ENCODE measurements at regions not wholly inside any gene's neighbourhood (a gene's known extent, or its start where the extent isn't known, plus 50 kb on each side); places are given as distances from the start of the nearest gene placed in this dataset.

GRCh38 chr15:98513428-98513986 lies 134.8 kb upstream of the IGF1R start:
- BruUV-seq (replicated peaks) = no TSS peak
- POLR2A ChIA-PET = no interaction called here
- intact Hi-C loops (cut with micrococcal nuclease) (loop anchor here (10.0 kb wide), 1 partner anchor 371 kb away; no protein-coding TSS in a partner anchor), in situ Hi-C loops (cut with MboI) (loop anchor here (10.0 kb wide), 1 partner anchor 551 kb away; no protein-coding TSS in a partner anchor)
- H3K9me1 ChIP-seq (ENCODE audit: control insufficient read depth, insufficient read depth, low read length) = no peaks in the 10 kb centered on the region
- CTCF ChIA-PET (ENCODE audit: low intra/inter-chr PET ratio) = no interaction called here
- no peak overlapping the region for H3K4me3 ChIP-seq
- FAIRE-seq (no peak), ATAC-seq (no peak), DNase-seq (ENCODE audit: extremely low read depth in 1 of 4, low spot score in 3 of 4) (no peak)
- no peaks in the 10 kb centered on the region for H4K20me1 ChIP-seq (replicated peaks; ENCODE audit: control insufficient read depth, insufficient read depth, low read length)
- no peak overlapping the region for H3K27ac ChIP-seq (ENCODE audit: extremely low read depth, low read depth, low read length)
- no peaks in the 10 kb centered on the region for H3K36me3 ChIP-seq (ENCODE audit: control insufficient read depth, insufficient read depth, low read length)
- no peaks in the 10 kb centered on the region for H3K79me2 ChIP-seq (ENCODE audit: control insufficient read depth, insufficient read depth, low read length)
- H3K9me3 ChIP-seq (replicated peaks; ENCODE audit: control insufficient read depth, insufficient read depth, low read depth, low read length) = no peaks in the 10 kb centered on the region
- H3K4me1 ChIP-seq (replicated peaks in 1 of 2; ENCODE audit: control insufficient read depth in 2 of 2, insufficient read depth in 2 of 2, low read length in 2 of 2) = no peaks in the 10 kb centered on the region
- peaks cover 3 to 16% of the 10 kb centered on the region in 2 experiments; a peak in 2 of 5 replicates for H3K27me3 ChIP-seq (ENCODE audit: control insufficient read depth in 2 of 2, insufficient read depth in 2 of 2, low read length in 2 of 2)
- TF ChIP-seq JUND (IDR thresholded peaks at IDR 0.05; ENCODE audit: borderline replicate concordance, low read depth, low read length) = no peak
- TF ChIP-seq JUND (tag; IDR thresholded peaks at IDR 0.05; ENCODE audit: borderline replicate concordance, low read depth, low read length) = no peak
- no peak for TF ChIP-seq HDAC8 (tag; IDR thresholded peaks at IDR 0.05)
- no peak for TF ChIP-seq DACH1 (IDR thresholded peaks at IDR 0.05; ENCODE audit: partially characterized antibody)
- no peak for TF ChIP-seq ZNF384 (IDR thresholded peaks at IDR 0.05; ENCODE audit: low read depth, low read length)
- no peak for TF ChIP-seq SMARCC2 (IDR thresholded peaks at IDR 0.05; ENCODE audit: low read depth)
- no peak for TF ChIP-seq TRIM28 (IDR thresholded peaks at IDR 0.05)
- TF ChIP-seq ARID4B (CRISPR knock-in tag; IDR thresholded peaks at IDR 0.05) = no peak
- TF ChIP-seq PRPF4 (IDR thresholded peaks at IDR 0.05; ENCODE audit: insufficient read depth, low read depth, low read length, poor library complexity, severe bottlenecking) = no peak
- no peak for TF ChIP-seq NFIC (IDR thresholded peaks at IDR 0.05)
- TF ChIP-seq FOSL1 (tag; conservative IDR thresholded peaks at IDR 0.05) = no peak
- TF ChIP-seq COPS2 (conservative IDR thresholded peaks at IDR 0.05) = no peak
- TF ChIP-seq SMC3 (conservative IDR thresholded peaks at IDR 0.05; ENCODE audit: insufficient read depth, low read depth, low read length) = no peak
- TF ChIP-seq SIRT6 (IDR thresholded peaks at IDR 0.05; ENCODE audit: low read depth, low read length) = no peak
- no peak for TF ChIP-seq NEUROD1 (IDR thresholded peaks at IDR 0.05; ENCODE audit: borderline replicate concordance, low read depth, low read length, partially characterized antibody)
- no peak overlapping the region for H3K4me2 ChIP-seq (ENCODE audit: insufficient read depth, low read length)
- H3K9ac ChIP-seq (ENCODE audit: insufficient read depth in 1 of 2, low read depth in 2 of 2, low read length in 2 of 2) = no peak overlapping the region
- 0% methylated on average over 7 of the region's 7 CpGs for WGBS (ENCODE audit: insufficient coverage, low coverage, missing lambda C conversion rate)
- no peak overlapping the region for H2AFZ ChIP-seq (ENCODE audit: low read depth, low read length)
